A673 (cell line): ENCODE measurements at regions not wholly inside any gene's neighbourhood (a gene's known extent, or its start where the extent isn't known, plus 50 kb on each side); places are given as distances from the start of the nearest gene placed in this dataset.
"Not testable (repeated sequence)": the region's sequence is repeated elsewhere in the genome, so short reads cannot be mapped to it uniquely, and the experiment has no call there.

Source experiments
- EZH2 ChIP-seq: fragments of 200-600 bp; sonication (generic); IDR thresholded peaks from 2 replicates; pipeline ENCODE4 v1.6.1; 2017; ENCODE audit warnings: borderline replicate concordance, low read depth, mild to moderate bottlenecking, mixed read lengths, antibody characterized with exemption, low read length; ENCODE audit not compliant: poor library complexity, severe bottlenecking
- TF ChIP-seq, protein P1 (sequence below): fragments of 300-800, 200-600 bp; sonication (generic); conservative IDR thresholded peaks from 2 replicates; pipeline ENCODE4 v1.5.1; 2017; ENCODE audit warnings: low read depth, mild to moderate bottlenecking, antibody characterized with exemption, low read length, moderate library complexity, mixed read lengths

GRCh38 chr7:32727483-32728411 is 163.8 kb downstream of the KBTBD2 start:
- TF ChIP-seq, protein P1, sequence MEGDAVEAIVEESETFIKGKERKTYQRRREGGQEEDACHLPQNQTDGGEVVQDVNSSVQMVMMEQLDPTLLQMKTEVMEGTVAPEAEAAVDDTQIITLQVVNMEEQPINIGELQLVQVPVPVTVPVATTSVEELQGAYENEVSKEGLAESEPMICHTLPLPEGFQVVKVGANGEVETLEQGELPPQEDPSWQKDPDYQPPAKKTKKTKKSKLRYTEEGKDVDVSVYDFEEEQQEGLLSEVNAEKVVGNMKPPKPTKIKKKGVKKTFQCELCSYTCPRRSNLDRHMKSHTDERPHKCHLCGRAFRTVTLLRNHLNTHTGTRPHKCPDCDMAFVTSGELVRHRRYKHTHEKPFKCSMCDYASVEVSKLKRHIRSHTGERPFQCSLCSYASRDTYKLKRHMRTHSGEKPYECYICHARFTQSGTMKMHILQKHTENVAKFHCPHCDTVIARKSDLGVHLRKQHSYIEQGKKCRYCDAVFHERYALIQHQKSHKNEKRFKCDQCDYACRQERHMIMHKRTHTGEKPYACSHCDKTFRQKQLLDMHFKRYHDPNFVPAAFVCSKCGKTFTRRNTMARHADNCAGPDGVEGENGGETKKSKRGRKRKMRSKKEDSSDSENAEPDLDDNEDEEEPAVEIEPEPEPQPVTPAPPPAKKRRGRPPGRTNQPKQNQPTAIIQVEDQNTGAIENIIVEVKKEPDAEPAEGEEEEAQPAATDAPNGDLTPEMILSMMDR: not testable (repeated sequence)
- TF ChIP-seq EZH2: not testable (repeated sequence)
